ENCODE measurements at regions not wholly inside any gene's neighbourhood (a gene's known extent, or its start where the extent isn't known, plus 50 kb on each side); places are given as distances from the start of the nearest gene placed in this dataset.

GRCh38 chr1:87219626-87220025 is 109.1 kb upstream of the LMO4 start:
- H3K4me3 ChIP-seq, result no peak overlapping the region
- no peak for ATAC-seq
- no peak for TF ChIP-seq POLR2A (IDR thresholded peaks at IDR 0.05)
- TF ChIP-seq, protein P1, sequence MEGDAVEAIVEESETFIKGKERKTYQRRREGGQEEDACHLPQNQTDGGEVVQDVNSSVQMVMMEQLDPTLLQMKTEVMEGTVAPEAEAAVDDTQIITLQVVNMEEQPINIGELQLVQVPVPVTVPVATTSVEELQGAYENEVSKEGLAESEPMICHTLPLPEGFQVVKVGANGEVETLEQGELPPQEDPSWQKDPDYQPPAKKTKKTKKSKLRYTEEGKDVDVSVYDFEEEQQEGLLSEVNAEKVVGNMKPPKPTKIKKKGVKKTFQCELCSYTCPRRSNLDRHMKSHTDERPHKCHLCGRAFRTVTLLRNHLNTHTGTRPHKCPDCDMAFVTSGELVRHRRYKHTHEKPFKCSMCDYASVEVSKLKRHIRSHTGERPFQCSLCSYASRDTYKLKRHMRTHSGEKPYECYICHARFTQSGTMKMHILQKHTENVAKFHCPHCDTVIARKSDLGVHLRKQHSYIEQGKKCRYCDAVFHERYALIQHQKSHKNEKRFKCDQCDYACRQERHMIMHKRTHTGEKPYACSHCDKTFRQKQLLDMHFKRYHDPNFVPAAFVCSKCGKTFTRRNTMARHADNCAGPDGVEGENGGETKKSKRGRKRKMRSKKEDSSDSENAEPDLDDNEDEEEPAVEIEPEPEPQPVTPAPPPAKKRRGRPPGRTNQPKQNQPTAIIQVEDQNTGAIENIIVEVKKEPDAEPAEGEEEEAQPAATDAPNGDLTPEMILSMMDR (IDR thresholded peaks at IDR 0.05 in 4 of 5, conservative IDR thresholded peaks at IDR 0.05 in 1 of 5), result no peak
- intact Hi-C loops (cut with DNase I; ENCODE audit: low total_unique reads), result no loop called here
- H3K27ac ChIP-seq, result no peak overlapping the region
- peaks cover 0 to 5% (median 0%) of the 10 kb centered on the region in 3 donors for H3K9me3 ChIP-seq
- H3K36me3 ChIP-seq, result no peaks in the 10 kb centered on the region
- no peak for DNase-seq
- H3K27me3 ChIP-seq, result no peaks in the 10 kb centered on the region
- no peaks in the 10 kb centered on the region for H3K4me1 ChIP-seq
- in situ Hi-C loops (cut with MboI; ENCODE audit: low sequenced_read_pairs in 4 of 4), result no loop called here

DNA sequence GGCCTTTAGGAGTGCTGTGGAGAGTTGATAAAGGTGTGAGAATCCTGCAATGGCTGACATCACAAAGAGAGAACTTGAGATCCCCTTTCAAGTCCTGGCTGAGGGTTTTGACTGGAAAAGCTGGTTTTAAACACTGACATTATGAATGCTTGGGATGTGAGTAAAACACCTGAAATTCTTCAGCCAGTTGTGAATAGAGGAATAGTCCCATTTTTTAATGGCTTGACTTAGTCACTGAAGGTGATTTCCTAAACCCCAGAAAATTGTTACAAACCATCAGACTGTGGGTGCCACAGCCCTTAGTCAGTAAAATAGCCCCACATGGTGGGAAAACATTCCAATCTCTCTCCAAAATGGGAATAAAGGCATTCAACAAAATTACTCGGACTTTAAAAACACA is 107.7 kb upstream of the LMO4 start:
- no peak for TF ChIP-seq POLR2A (IDR thresholded peaks at IDR 0.05)
- TF ChIP-seq, protein P1 (IDR thresholded peaks at IDR 0.05 in 4 of 5, conservative IDR thresholded peaks at IDR 0.05 in 1 of 5), result no peak
- Histone ChIP-seq H3K4me1 (no peaks in the 10 kb centered on the region), H3K4me3 (no peak overlapping the region), H3K36me3 (no peaks in the 10 kb centered on the region), H3K27ac (no peak overlapping the region), H3K9me3 (peaks cover 0 to 5% (median 0%) of the 10 kb centered on the region in 3 donors), H3K27me3 (no peaks in the 10 kb centered on the region)
- in situ Hi-C loops (cut with MboI; ENCODE audit: low sequenced_read_pairs in 4 of 4) (no loop called here), intact Hi-C loops (cut with DNase I; ENCODE audit: low total_unique reads) (no loop called here)
- DNase-seq, result no peak
- ATAC-seq, result no peak

GRCh38 chr1:87224201-87224600 is 104.5 kb upstream of the LMO4 start:
- no peaks in the 10 kb centered on the region for H3K36me3 ChIP-seq
- no peaks in the 10 kb centered on the region for H3K4me1 ChIP-seq
- ATAC-seq (peak in 1 of 2 donors; percentile 58), DNase-seq (no peak)
- intact Hi-C loops (cut with DNase I; ENCODE audit: low total_unique reads) (no loop called here), in situ Hi-C loops (cut with MboI; ENCODE audit: low sequenced_read_pairs in 4 of 4) (no loop called here)
- H3K4me3 ChIP-seq, result no peak overlapping the region
- TF ChIP-seq POLR2A (IDR thresholded peaks at IDR 0.05), result no peak
- TF ChIP-seq, protein P1 (IDR thresholded peaks at IDR 0.05 in 4 of 5, conservative IDR thresholded peaks at IDR 0.05 in 1 of 5), result no peak
- no peak overlapping the region for H3K27ac ChIP-seq
- H3K27me3 ChIP-seq, result no peaks in the 10 kb centered on the region
- H3K9me3 ChIP-seq, result no peaks in the 10 kb centered on the region

DNA sequence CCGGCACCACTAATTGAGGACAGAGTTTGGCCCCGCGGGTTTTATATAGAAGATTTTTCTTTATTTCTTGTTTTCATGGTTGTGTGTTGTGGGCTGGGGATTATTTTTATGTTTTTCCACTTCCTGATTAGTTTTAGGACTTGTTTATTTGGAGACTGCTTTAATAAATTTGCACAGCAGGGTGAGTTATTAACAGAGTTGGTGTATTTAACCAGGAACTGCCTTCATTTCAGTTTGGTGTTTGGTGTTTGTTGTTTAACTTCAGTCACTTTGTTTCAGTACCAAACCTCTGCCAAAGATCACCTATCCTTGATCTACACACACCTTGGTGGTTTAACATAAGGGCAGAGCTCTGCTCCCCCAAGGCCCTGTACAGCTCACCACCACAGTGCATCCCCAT is 103.5 kb upstream of the LMO4 start:
- H3K9me3 ChIP-seq, result no peaks in the 10 kb centered on the region
- TF ChIP-seq, protein P1 (IDR thresholded peaks at IDR 0.05 in 4 of 5, conservative IDR thresholded peaks at IDR 0.05 in 1 of 5), result no peak
- TF ChIP-seq POLR2A (IDR thresholded peaks at IDR 0.05), result no peak
- no peak overlapping the region for H3K27ac ChIP-seq
- no peak overlapping the region for H3K4me3 ChIP-seq
- H3K4me1 ChIP-seq, result no peaks in the 10 kb centered on the region
- intact Hi-C loops (cut with DNase I; ENCODE audit: low total_unique reads), result no loop called here
- H3K27me3 ChIP-seq, result no peaks in the 10 kb centered on the region
- DNase-seq (no peak), ATAC-seq (no peak)
- in situ Hi-C loops (cut with MboI; ENCODE audit: low sequenced_read_pairs in 4 of 4), result no loop called here
- H3K36me3 ChIP-seq, result no peaks in the 10 kb centered on the region

DNA sequence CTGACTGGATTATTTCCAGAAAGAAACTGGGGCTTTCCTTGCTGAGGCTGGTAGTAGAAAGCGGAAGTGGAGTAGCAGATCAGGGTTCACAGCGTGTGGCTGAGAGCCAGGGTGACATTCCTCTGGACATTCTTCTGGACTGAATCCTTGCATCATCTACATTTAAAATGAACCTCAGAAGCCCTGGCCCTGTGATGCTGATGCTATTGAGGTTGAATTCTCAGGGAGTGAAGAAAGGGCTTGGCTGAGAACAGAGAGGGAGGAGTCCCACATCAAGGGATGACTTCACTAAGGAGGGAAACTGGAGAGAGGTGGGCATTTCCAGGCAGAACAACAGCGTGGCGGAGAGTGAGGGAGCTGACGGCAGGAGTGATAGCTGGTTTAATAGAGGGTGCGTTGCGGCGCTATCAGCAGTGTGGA is 102.3 kb upstream of the LMO4 start:
- no peaks in the 10 kb centered on the region for H3K4me1 ChIP-seq
- H3K27ac ChIP-seq, result peak overlapping the region in 1 of 4 donors; percentile 47
- in situ Hi-C loops (cut with MboI; ENCODE audit: low sequenced_read_pairs in 4 of 4) (no loop called here), intact Hi-C loops (cut with DNase I; ENCODE audit: low total_unique reads) (no loop called here)
- peak; percentile 62 to 71 for ATAC-seq
- TF ChIP-seq POLR2A (IDR thresholded peaks at IDR 0.05), result no peak
- TF ChIP-seq, protein P1 (IDR thresholded peaks at IDR 0.05 in 4 of 5, conservative IDR thresholded peaks at IDR 0.05 in 1 of 5), result no peak
- no peaks in the 10 kb centered on the region for H3K27me3 ChIP-seq
- no peak overlapping the region for H3K4me3 ChIP-seq
- H3K9me3 ChIP-seq, result no peaks in the 10 kb centered on the region
- peak; percentile 21 to 55 for DNase-seq
- H3K36me3 ChIP-seq, result no peaks in the 10 kb centered on the region
